Activated gamma-delta T cell treated with anti-CD3 and anti-CD28 coated beads, Interleukin-2, amount 50 U/mL, for 16 hours (primary cell): ENCODE measurements at regions not wholly inside any gene's neighbourhood (a gene's known extent, or its start where the extent isn't known, plus 50 kb on each side); places are given as distances from the start of the nearest gene placed in this dataset.

Experiments
- DNase-seq: peaks from one replicate; pipeline ENCODE4 v3.0.0-alpha.2; 2020; ENCODE audit warnings: low read depth

GRCh38 chr21:43348170-43348766 is 78.7 kb downstream of the SIK1 start:
- no peak for DNase-seq

GRCh38 chr21:43347461-43348169 is 79.3 kb downstream of the SIK1 start:
- no peak for DNase-seq

GRCh38 chr21:43346551-43346950 is 80.4 kb downstream of the SIK1 start:
- no peak for DNase-seq

- no peak for DNase-seq
Measured at GRCh38 chr21:43345746-43346409, 81.1 kb downstream of the SIK1 start.

- no peak for DNase-seq
Measured at GRCh38 chr21:43345046-43345745, 81.7 kb downstream of the SIK1 start.

GRCh38 chr21:43343992-43344886 is 82.7 kb downstream of the SIK1 start:
- DNase-seq = no peak

- no peak for DNase-seq
Measured at GRCh38 chr21:43343095-43343991, 83.6 kb downstream of the SIK1 start.

- no peak for DNase-seq
Measured at GRCh38 chr21:43342301-43342881, 84.5 kb downstream of the SIK1 start.

- DNase-seq = no peak
Measured at GRCh38 chr21:43341378-43342161, 85.4 kb downstream of the SIK1 start.

GRCh38 chr21:43340491-43341377 is 86.2 kb downstream of the SIK1 start:
- DNase-seq = no peak

- DNase-seq = no peak
Measured at GRCh38 chr21:43339668-43340067, 87.3 kb downstream of the SIK1 start.

- no peak for DNase-seq
Measured at GRCh38 chr21:43338951-43339350, 88.0 kb downstream of the SIK1 start.

GRCh38 chr21:43337901-43338655 is 88.9 kb downstream of the SIK1 start:
- DNase-seq = no peak

- no peak for DNase-seq
Measured at GRCh38 chr21:43335119-43335518, 91.8 kb downstream of the SIK1 start.

GRCh38 chr21:43334214-43334958 is 92.5 kb downstream of the SIK1 start:
- DNase-seq = no peak

GRCh38 chr21:43333298-43334062 is 93.5 kb downstream of the SIK1 start:
- no peak for DNase-seq
